Gastroesophageal sphincter (tissue), 4 donors: ENCODE measurements at regions not wholly inside any gene's neighbourhood (a gene's known extent, or its start where the extent isn't known, plus 50 kb on each side); places are given as distances from the start of the nearest gene placed in this dataset.
A peak's percentile ranks its signal among the peaks of the same experiment; 100 is the strongest.

Experiments used
- ATAC-seq: fragments of 150-250 bp; one replicate; pipeline ENCODE4 v1.9.1; 2016; ENCODE audit warnings: mild to moderate bottlenecking, moderate library complexity
- H3K27ac ChIP-seq, 4 donors: fragments of 200-600 bp; sonication (generic) in 3 of 4; 1 replicate in 3 of 4; 2 replicates in 1 of 4; pipeline ENCODE4 v1.5.1; 2016 to 2019
- H3K27me3 ChIP-seq: fragments of 200-600 bp; sonication (generic); one replicate; pipeline ENCODE4 v1.5.1; 2019
- H3K36me3 ChIP-seq, 2 donors: fragments of 200-600 bp; sonication (generic); one replicate each; pipeline ENCODE4 v1.5.1; 2019; ENCODE audit warnings: control low read depth in 1 of 2
- H3K4me1 ChIP-seq, 3 donors: fragments of 200-600 bp; sonication (generic); 1 replicate in 2 of 3; 2 replicates in 1 of 3; pipeline ENCODE4 v1.5.1; 2016 to 2019; ENCODE audit warnings: control low read depth in 2 of 3
- H3K4me3 ChIP-seq, 2 donors: fragments of 200-600 bp; sonication (generic); one replicate each; pipeline ENCODE4 v1.5.1; 2019; ENCODE audit warnings: mild to moderate bottlenecking in 1 of 2, moderate library complexity in 1 of 2
- H3K9me3 ChIP-seq, 3 donors: fragments of 200-600 bp; sonication (generic); one replicate each; pipeline ENCODE4 v1.5.1; 2017 to 2019; ENCODE audit warnings: control low read depth in 2 of 3
- EP300 ChIP-seq: sonication (generic); formaldehyde crosslinking; IDR thresholded peaks from one replicate; pipeline ENCODE4 v1.6.1; 2017; ENCODE audit warnings: antibody characterized with exemption, mild to moderate bottlenecking
- POLR2A ChIP-seq, 2 donors: fragments of 450-650 bp; IDR thresholded peaks; one replicate each; pipeline ENCODE4 v1.6.1; 2017; ENCODE audit warnings: antibody characterized with exemption in 2 of 2, mild to moderate bottlenecking in 2 of 2, moderate library complexity in 1 of 2
- POLR2AphosphoS5 ChIP-seq: sonication (generic); formaldehyde crosslinking; IDR thresholded peaks from one replicate; pipeline ENCODE4 v1.6.1; 2017; ENCODE audit warnings: antibody characterized with exemption
- WGBS, 2 donors: methylation state at CpG; one replicate each; pipeline ENCODE4 v1.1.5; 2018; ENCODE audit warnings: low coverage in 1 of 2; 5-methylcytosine and 5-hydroxymethylcytosine counted together
- TF ChIP-seq, protein P1 (sequence below), 4 experiments: fragments of 200-600 bp in 2 of 4; fragments of 450-650 bp in 2 of 4; sonication (generic) in 1 of 4; IDR thresholded peaks; one replicate each; pipeline ENCODE4 v1.5.1; 2017 to 2019; ENCODE audit warnings: antibody characterized with exemption in 4 of 4, mild to moderate bottlenecking in 2 of 4, moderate library complexity in 2 of 4

GRCh38 chr5:6832994-6833393 lies 119.8 kb downstream of the TENT4A start:
- 0 to 5% methylated on average over 1 to 2 of the region's 2 CpGs for WGBS, 2 donors
- ATAC-seq: no peak
- Histone ChIP-seq H3K4me1 (peaks cover 0 to 13% (median 0%) of the 10 kb centered on the region in 3 donors), H3K9me3 (no peaks in the 10 kb centered on the region), H3K4me3 (no peak overlapping the region), H3K27ac (no peak overlapping the region), H3K36me3 (no peaks in the 10 kb centered on the region), H3K27me3 (peaks cover 6% of the 10 kb centered on the region)
- TF ChIP-seq POLR2AphosphoS5 (no peak), EP300 (no peak), POLR2A (IDR thresholded peaks at IDR 0.05) (no peak)
- TF ChIP-seq, protein P1, sequence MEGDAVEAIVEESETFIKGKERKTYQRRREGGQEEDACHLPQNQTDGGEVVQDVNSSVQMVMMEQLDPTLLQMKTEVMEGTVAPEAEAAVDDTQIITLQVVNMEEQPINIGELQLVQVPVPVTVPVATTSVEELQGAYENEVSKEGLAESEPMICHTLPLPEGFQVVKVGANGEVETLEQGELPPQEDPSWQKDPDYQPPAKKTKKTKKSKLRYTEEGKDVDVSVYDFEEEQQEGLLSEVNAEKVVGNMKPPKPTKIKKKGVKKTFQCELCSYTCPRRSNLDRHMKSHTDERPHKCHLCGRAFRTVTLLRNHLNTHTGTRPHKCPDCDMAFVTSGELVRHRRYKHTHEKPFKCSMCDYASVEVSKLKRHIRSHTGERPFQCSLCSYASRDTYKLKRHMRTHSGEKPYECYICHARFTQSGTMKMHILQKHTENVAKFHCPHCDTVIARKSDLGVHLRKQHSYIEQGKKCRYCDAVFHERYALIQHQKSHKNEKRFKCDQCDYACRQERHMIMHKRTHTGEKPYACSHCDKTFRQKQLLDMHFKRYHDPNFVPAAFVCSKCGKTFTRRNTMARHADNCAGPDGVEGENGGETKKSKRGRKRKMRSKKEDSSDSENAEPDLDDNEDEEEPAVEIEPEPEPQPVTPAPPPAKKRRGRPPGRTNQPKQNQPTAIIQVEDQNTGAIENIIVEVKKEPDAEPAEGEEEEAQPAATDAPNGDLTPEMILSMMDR (IDR thresholded peaks at IDR 0.05): no peak

- Histone ChIP-seq H3K9me3 (no peaks in the 10 kb centered on the region), H3K27ac (no peak overlapping the region), H3K36me3 (no peaks in the 10 kb centered on the region), H3K27me3 (peaks cover 10% of the 10 kb centered on the region), H3K4me3 (no peak overlapping the region), H3K4me1 (peaks cover 0 to 13% (median 0%) of the 10 kb centered on the region in 3 donors)
- TF ChIP-seq POLR2AphosphoS5 (no peak), EP300 (no peak)
- TF ChIP-seq, protein P1 (IDR thresholded peaks at IDR 0.05): no peak
- no peak for ATAC-seq
- WGBS, 2 donors: 60% methylated on average over 1 of the region's 1 CpG; no CpG with 5 or more reads in 1 of the 2 donors
Observed at GRCh38 chr5:6833406-6833805, 120.2 kb downstream of the TENT4A start.

DNA sequence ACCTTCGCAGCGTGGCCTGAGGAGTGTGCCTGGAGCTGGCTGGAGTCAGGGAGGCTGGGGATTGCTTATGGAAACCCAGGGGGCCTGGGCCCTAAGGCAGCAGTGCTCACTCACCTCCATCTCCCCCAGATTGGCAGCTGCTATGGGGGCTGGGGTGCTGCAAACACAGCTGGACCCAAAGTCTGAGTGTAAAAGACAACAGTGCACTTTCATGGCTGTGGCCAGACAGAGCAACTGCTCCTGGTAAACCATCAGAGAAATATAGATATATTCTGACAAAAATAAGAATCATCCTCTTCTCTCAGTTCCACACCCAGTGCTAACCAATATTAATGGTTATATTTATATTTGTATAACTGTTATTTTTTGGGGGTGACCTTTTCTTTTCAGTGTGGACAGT lies 123.9 kb downstream of the TENT4A start:
- ATAC-seq: no peak

GRCh38 chr5:6837519-6838110 lies 124.4 kb downstream of the TENT4A start:
- 53 to 71% methylated on average over 4 of the region's 9 CpGs for WGBS, 2 donors
- ATAC-seq: no peak
- no peaks in the 10 kb centered on the region for H3K9me3 ChIP-seq
- H3K4me3 ChIP-seq: no peak overlapping the region
- no peak overlapping the region for H3K27ac ChIP-seq
- TF ChIP-seq, protein P1 (IDR thresholded peaks at IDR 0.05): peak in 2 of 4 experiments; percentile 16 to 43
- no peak for TF ChIP-seq POLR2A (IDR thresholded peaks at IDR 0.05)
- TF ChIP-seq EP300: no peak
- TF ChIP-seq POLR2AphosphoS5: no peak
- no peaks in the 10 kb centered on the region for H3K36me3 ChIP-seq
- H3K4me1 ChIP-seq: peaks cover 0 to 8% (median 0%) of the 10 kb centered on the region in 3 donors
- H3K27me3 ChIP-seq: peaks cover 12% of the 10 kb centered on the region

More for the DNA sequence above, 123.9 kb downstream of the TENT4A start:
- Histone ChIP-seq H3K27me3 (peaks cover 12% of the 10 kb centered on the region), H3K9me3 (no peaks in the 10 kb centered on the region), H3K4me3 (no peak overlapping the region), H3K27ac (no peak overlapping the region), H3K36me3 (no peaks in the 10 kb centered on the region), H3K4me1 (peaks cover 0 to 13% (median 0%) of the 10 kb centered on the region in 3 donors)
- TF ChIP-seq POLR2AphosphoS5 (no peak), POLR2A (IDR thresholded peaks at IDR 0.05) (no peak), EP300 (no peak)
- TF ChIP-seq, protein P1 (IDR thresholded peaks at IDR 0.05): no peak
- no CpG with 5 or more reads among the region's 2 CpGs for WGBS, 2 donors

DNA sequence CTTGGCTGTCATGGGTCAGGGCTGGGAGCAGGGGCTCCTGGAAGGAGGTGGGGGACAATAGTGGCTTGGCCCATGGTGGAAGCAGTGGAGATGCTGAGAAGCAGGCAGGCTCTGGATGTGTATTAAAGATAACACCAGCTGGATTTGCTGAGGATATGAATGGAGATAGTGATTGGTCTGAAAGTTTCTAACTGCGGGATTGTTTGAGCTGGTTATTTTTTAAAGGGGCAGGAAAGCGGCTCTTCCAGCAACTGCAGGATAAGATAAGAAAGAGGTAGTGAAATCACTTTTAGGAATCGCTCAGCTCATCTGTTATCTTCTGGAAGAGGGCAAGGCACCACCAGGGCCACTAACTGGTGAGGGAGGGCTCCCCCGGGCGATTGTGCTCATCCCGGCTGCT lies 125.5 kb downstream of the TENT4A start:
- 27 to 57% methylated on average over 2 to 6 of the region's 6 CpGs for WGBS, 2 donors
- no peaks in the 10 kb centered on the region for H3K36me3 ChIP-seq

More for the DNA sequence above, 125.5 kb downstream of the TENT4A start:
- H3K27me3 ChIP-seq: peaks cover 12% of the 10 kb centered on the region
- H3K4me3 ChIP-seq: no peak overlapping the region
- TF ChIP-seq EP300 (no peak), POLR2AphosphoS5 (no peak), POLR2A (IDR thresholded peaks at IDR 0.05) (no peak)
- TF ChIP-seq, protein P1 (IDR thresholded peaks at IDR 0.05): no peak
- ATAC-seq: no peak
- H3K4me1 ChIP-seq: no peaks in the 10 kb centered on the region
- no peak overlapping the region for H3K27ac ChIP-seq
- no peaks in the 10 kb centered on the region for H3K9me3 ChIP-seq
